Common myeloid progenitor, CD34-positive (primary cell): ENCODE measurements at regions not wholly inside any gene's neighbourhood (a gene's known extent, or its start where the extent isn't known, plus 50 kb on each side); places are given as distances from the start of the nearest gene placed in this dataset.

ENCODE experiments used
- CTCF ChIA-PET: fragments of 350-600 bp; sonication (Branson Sonifier 250); formaldehyde crosslinking; loops from one replicate; lab custom pipeline; 2021; ENCODE audit warnings: antibody characterized with exemption; lab: Charles Lee
- POLR2A ChIA-PET: fragments of 350-600 bp; sonication (Branson Sonifier 250); formaldehyde crosslinking; loops from one replicate; lab custom pipeline; 2021; ENCODE audit warnings: antibody characterized with exemption; lab: Charles Lee
- DNase-seq, 3 donors: peaks; one replicate each; pipeline versions ENCODE4 v3.0.0 to v3.0.0-alpha.2; 2013
- H3K27ac ChIP-seq, 2 experiments: 1 replicate in 1 of 2; 2 replicates in 1 of 2; pipeline ENCODE4 v1.7.0; 2013; ENCODE audit warnings: inconsistent platforms in 2 of 2, low read length in 2 of 2, mild to moderate bottlenecking in 2 of 2, low read depth in 1 of 2, moderate library complexity in 1 of 2; ENCODE audit not compliant: severe bottlenecking in 2 of 2, insufficient read depth in 1 of 2, poor library complexity in 1 of 2
- H3K27me3 ChIP-seq, 5 experiments: replicated peaks in 2 of 5; 1 replicate in 3 of 5; 2 replicates in 2 of 5; pipeline versions ENCODE4 v1.6.1 to v1.7.0; 2013; ENCODE audit warnings: low read length in 4 of 5, mild to moderate bottlenecking in 2 of 5, moderate library complexity in 2 of 5, inconsistent platforms in 1 of 5; ENCODE audit not compliant: insufficient read depth in 5 of 5, control insufficient read depth in 4 of 5
- H3K36me3 ChIP-seq, 4 experiments: 1 replicate in 2 of 4; 2 replicates in 2 of 4; pipeline versions ENCODE4 v1.6.1 to v1.7.0; 2013; ENCODE audit warnings: low read length in 3 of 4, control low read depth in 1 of 4, mild to moderate bottlenecking in 1 of 4; ENCODE audit not compliant: control insufficient read depth in 4 of 4, insufficient read depth in 4 of 4
- H3K4me1 ChIP-seq, 4 experiments: 1 replicate in 3 of 4; 2 replicates in 1 of 4; pipeline versions ENCODE4 v1.6.1 to v1.7.1; 2013; ENCODE audit warnings: low read length in 3 of 4, mild to moderate bottlenecking in 3 of 4, control low read depth in 1 of 4, inconsistent platforms in 1 of 4, moderate library complexity in 1 of 4; ENCODE audit not compliant: control insufficient read depth in 4 of 4, insufficient read depth in 4 of 4; ENCODE audit errors: control extremely low read depth in 1 of 4
- H3K4me3 ChIP-seq, 7 experiments: 1 replicate in 4 of 7; 2 replicates in 3 of 7; pipeline versions ENCODE4 v1.5.1 to v1.7.0; 2013; ENCODE audit warnings: mild to moderate bottlenecking in 7 of 7, low read length in 6 of 7, moderate library complexity in 6 of 7, inconsistent platforms in 2 of 7, low read depth in 2 of 7, control low read depth in 1 of 7; ENCODE audit not compliant: insufficient read depth in 4 of 7, control insufficient read depth in 1 of 7; ENCODE audit errors: extremely low read depth in 1 of 7
- H3K9me3 ChIP-seq, 5 experiments: 1 replicate in 4 of 5; 2 replicates in 1 of 5; pipeline versions ENCODE4 v1.6.1 to v1.7.1; 2013; ENCODE audit warnings: low read length in 4 of 5, mild to moderate bottlenecking in 2 of 5, inconsistent platforms in 1 of 5, low read depth in 1 of 5, moderate library complexity in 1 of 5; ENCODE audit not compliant: control insufficient read depth in 4 of 5, insufficient read depth in 2 of 5; ENCODE audit errors: control extremely low read depth in 1 of 5
- WGBS: methylation state at CpG from one replicate; pipeline ENCODE4 v1.1.5; 2013; ENCODE audit not compliant: insufficient coverage; 5-methylcytosine and 5-hydroxymethylcytosine counted together

DNA sequence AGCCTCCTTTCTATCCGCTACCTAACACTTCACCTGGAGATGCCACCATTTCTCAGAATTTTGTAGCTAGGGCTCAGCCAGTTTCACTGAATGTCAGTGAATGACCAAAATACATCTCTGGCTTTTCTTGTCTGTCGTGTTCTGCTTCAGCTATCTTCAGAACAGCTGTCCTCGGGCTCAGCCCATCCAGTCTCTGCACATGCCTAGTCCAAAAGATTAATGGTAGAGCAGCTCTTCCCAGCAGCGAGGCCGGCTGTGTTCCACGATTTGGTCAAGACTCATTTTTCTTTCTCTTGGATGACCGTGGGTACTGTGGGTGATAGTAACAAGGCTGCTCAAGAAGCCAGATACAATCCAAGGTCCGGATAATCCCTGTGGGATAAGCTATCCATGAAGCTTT is 342.8 kb downstream of the GABRG2 start:
- no peaks in the 10 kb centered on the region for H3K4me1 ChIP-seq
- DNase-seq, result no peak
- no peak overlapping the region for H3K4me3 ChIP-seq
- ChIA-PET CTCF (no interaction called here), POLR2A (no interaction called here)
- H3K27ac ChIP-seq, result no peak overlapping the region
- H3K9me3 ChIP-seq, result no peaks in the 10 kb centered on the region
- no peaks in the 10 kb centered on the region for H3K36me3 ChIP-seq
- 98% methylated on average over 6 of the region's 8 CpGs for whole genome bisulfite sequencing
- H3K27me3 ChIP-seq, result no peaks in the 10 kb centered on the region

DNA sequence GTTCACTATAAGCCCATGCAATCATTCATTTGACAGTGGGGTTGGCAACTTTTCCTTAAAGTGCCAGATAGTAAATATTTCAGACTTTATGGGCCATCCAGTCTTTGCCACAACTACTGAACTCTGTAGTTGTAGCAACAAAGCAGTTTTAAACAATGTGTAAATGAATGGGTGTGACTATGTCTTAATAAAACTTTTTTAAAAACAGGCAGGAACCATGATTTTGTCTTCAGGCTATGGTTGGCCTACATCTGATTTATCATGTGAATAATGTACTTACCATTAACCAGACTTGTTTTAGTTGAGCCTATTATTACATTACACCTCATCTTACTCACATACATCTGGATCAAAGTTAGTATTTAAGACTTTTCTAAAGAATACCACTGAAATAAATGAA is 361.6 kb downstream of the GABRG2 start:
- H3K27me3 ChIP-seq, result no peaks in the 10 kb centered on the region
- no peaks in the 10 kb centered on the region for H3K36me3 ChIP-seq
- no peak overlapping the region for H3K27ac ChIP-seq
- no peak overlapping the region for H3K4me3 ChIP-seq
- ChIA-PET CTCF (no interaction called here), POLR2A (no interaction called here)
- H3K9me3 ChIP-seq, result no peaks in the 10 kb centered on the region
- no peak for DNase-seq
- H3K4me1 ChIP-seq, result no peaks in the 10 kb centered on the region

DNA sequence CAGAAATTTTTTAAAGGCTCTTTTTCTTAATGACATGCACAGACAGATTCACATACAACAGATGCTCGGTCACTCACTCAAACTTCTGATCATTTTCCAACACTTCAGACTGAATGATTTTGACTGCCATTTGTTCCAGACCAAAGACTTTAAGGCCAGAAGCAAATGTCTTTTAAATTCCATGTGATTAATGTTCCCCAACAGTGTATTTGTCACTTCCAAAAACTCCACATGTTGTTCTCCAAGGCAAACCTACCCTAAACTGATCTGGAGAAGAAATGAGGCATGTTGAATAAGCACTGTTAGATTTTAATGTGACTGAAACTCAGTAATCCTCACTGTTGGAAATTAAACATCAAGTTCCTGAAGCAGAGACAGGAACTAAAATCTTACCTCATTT is 366.7 kb downstream of the GABRG2 start:
- no peak for DNase-seq
- peaks cover 0 to 1% (median 0%) of the 10 kb centered on the region in 5 experiments for H3K9me3 ChIP-seq
- no peaks in the 10 kb centered on the region for H3K36me3 ChIP-seq
- CTCF ChIA-PET, result no interaction called here
- no peak overlapping the region for H3K4me3 ChIP-seq
- POLR2A ChIA-PET, result no interaction called here
- no peaks in the 10 kb centered on the region for H3K4me1 ChIP-seq
- no CpG with 5 or more reads among the region's 1 CpG for WGBS
- H3K27me3 ChIP-seq, result no peaks in the 10 kb centered on the region
- H3K27ac ChIP-seq, result no peak overlapping the region

DNA sequence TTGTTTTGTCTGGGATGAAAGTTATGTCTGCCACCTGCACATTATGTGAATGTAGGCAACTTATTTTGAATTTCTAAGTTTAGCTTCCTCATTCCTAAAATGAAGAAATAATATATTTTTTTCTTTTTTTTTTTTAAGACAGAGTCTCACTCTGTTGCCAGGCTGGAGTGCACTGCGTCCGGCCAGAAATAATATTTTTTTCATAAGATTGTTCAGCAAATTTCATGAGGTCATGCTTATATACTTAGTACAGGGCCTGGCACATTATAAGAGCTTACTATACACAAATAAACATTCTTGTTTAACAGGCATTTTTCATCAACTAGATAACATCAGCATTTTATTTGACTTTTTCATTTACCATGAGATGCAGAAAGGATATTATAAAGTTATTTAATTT is 368.5 kb downstream of the GABRG2 start:
- ChIA-PET CTCF (no interaction called here), POLR2A (no interaction called here)
- Histone ChIP-seq H3K27ac (no peak overlapping the region), H3K4me3 (no peak overlapping the region), H3K27me3 (no peaks in the 10 kb centered on the region), H3K9me3 (peaks cover 0 to 1% (median 0%) of the 10 kb centered on the region in 5 experiments), H3K4me1 (no peaks in the 10 kb centered on the region), H3K36me3 (no peaks in the 10 kb centered on the region)
- WGBS, result 87% methylated on average over 2 of the region's 2 CpGs
- DNase-seq, result no peak

GRCh38 chr5:162444129-162444762 is 376.7 kb downstream of the GABRG2 start:
- no peaks in the 10 kb centered on the region for H3K36me3 ChIP-seq
- ChIA-PET POLR2A (no interaction called here), CTCF (no interaction called here)
- DNase-seq, result no peak
- 92% methylated on average over 6 of the region's 6 CpGs for WGBS
- H3K27ac ChIP-seq, result no peak overlapping the region
- no peaks in the 10 kb centered on the region for H3K9me3 ChIP-seq
- H3K4me3 ChIP-seq, result no peak overlapping the region
- no peaks in the 10 kb centered on the region for H3K27me3 ChIP-seq
- H3K4me1 ChIP-seq, result no peaks in the 10 kb centered on the region

- no peak overlapping the region for H3K4me3 ChIP-seq
- H3K36me3 ChIP-seq, result no peaks in the 10 kb centered on the region
- H3K27me3 ChIP-seq, result no peaks in the 10 kb centered on the region
- WGBS, result 57% methylated on average over 4 of the region's 4 CpGs
- POLR2A ChIA-PET, result no interaction called here
- H3K4me1 ChIP-seq, result no peaks in the 10 kb centered on the region
- CTCF ChIA-PET, result no interaction called here
- peaks cover 0 to 7% (median 0%) of the 10 kb centered on the region in 5 experiments for H3K9me3 ChIP-seq
- no peak for DNase-seq
- no peak overlapping the region for H3K27ac ChIP-seq
These were observed 388.5 kb downstream of the GABRG2 start for GRCh38 chr5:162456086-162456485.

- no peak overlapping the region for H3K27ac ChIP-seq
- DNase-seq, result no peak
- 80% methylated on average over 1 of the region's 1 CpG for WGBS
- no peak overlapping the region for H3K4me3 ChIP-seq
- H3K27me3 ChIP-seq, result no peaks in the 10 kb centered on the region
- CTCF ChIA-PET, result no interaction called here
- H3K9me3 ChIP-seq, result no peaks in the 10 kb centered on the region
- POLR2A ChIA-PET, result no interaction called here
- no peaks in the 10 kb centered on the region for H3K36me3 ChIP-seq
- H3K4me1 ChIP-seq, result no peaks in the 10 kb centered on the region
These were observed 398.4 kb downstream of the GABRG2 start for GRCh38 chr5:162466011-162466410.
